ENCODE measurements at regions not wholly inside any gene's neighbourhood (a gene's known extent, or its start where the extent isn't known, plus 50 kb on each side); places are given as distances from the start of the nearest gene placed in this dataset.

GRCh38 chr3:177431525-177432176, 234.4 kb upstream of the TBL1XR1 start:
- no peak for TF ChIP-seq CTCF (IDR thresholded peaks at IDR 0.05; ENCODE audit: poor library complexity, severe bottlenecking)
- no peak for TF ChIP-seq REST (IDR thresholded peaks at IDR 0.05; ENCODE audit: borderline replicate concordance)
- TF ChIP-seq SMC3 (conservative IDR thresholded peaks at IDR 0.05; ENCODE audit: poor library complexity), result no peak

Data from neural cell (in vitro differentiated cells).